ENCODE measurements at regions not wholly inside any gene's neighbourhood (a gene's known extent, or its start where the extent isn't known, plus 50 kb on each side); places are given as distances from the start of the nearest gene placed in this dataset.

DNA sequence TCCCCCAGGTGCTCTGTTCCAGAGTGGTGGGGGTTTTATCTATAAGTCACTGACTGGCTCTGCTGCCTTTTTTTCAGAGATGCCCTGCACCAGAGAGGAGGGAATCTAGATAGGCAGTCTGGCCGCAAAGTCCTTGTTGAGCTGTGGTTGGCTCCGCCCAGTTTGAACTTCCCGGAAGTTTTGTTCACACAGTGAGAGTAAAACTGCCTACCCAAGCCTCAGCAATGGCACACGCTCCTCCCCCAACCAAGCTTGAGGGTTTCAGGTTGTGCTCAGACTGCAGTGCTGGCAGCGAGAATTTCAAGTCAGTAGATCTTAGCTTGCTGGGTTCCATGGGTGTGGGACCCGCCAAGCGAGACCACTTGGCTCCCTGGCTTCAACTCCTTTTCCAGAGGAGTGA is 1428.6 kb downstream of the MAT2B start:
- TF ChIP-seq, protein P1, sequence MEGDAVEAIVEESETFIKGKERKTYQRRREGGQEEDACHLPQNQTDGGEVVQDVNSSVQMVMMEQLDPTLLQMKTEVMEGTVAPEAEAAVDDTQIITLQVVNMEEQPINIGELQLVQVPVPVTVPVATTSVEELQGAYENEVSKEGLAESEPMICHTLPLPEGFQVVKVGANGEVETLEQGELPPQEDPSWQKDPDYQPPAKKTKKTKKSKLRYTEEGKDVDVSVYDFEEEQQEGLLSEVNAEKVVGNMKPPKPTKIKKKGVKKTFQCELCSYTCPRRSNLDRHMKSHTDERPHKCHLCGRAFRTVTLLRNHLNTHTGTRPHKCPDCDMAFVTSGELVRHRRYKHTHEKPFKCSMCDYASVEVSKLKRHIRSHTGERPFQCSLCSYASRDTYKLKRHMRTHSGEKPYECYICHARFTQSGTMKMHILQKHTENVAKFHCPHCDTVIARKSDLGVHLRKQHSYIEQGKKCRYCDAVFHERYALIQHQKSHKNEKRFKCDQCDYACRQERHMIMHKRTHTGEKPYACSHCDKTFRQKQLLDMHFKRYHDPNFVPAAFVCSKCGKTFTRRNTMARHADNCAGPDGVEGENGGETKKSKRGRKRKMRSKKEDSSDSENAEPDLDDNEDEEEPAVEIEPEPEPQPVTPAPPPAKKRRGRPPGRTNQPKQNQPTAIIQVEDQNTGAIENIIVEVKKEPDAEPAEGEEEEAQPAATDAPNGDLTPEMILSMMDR (IDR thresholded peaks at IDR 0.05), result no peak
- TF ChIP-seq ZFX (IDR thresholded peaks at IDR 0.05; ENCODE audit: borderline replicate concordance), result no peak
